ENCODE measurements at regions not wholly inside any gene's neighbourhood (a gene's known extent, or its start where the extent isn't known, plus 50 kb on each side); places are given as distances from the start of the nearest gene placed in this dataset.

DNA sequence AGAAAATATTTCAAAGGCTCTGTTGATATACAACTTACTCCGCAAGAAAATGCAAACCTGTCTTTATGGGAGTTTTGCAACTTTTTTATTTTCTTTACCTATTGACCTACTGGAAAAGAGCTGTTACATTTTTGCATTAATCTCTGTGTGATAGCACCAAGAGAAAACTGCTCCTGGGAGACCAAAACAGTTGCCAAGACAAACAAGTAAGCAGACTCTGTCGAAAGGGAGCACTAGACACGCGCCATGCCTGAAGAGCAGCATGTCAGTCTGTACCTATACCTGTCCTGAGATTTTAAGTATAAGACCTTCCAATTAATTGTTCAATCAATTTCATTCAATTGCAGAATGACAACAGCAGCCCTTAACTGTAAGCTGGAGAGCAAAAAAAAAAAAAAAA lies 56.0 kb upstream of the TECRL start:
- DNase-seq (ENCODE audit: low read depth in 1 of 2, low spot score in 2 of 2) (no peak), FAIRE-seq (no peak)
- Histone ChIP-seq H3K27ac (ENCODE audit: low read depth, low read length) (no peak overlapping the region), H3K4me3 (ENCODE audit: extremely low read depth in 1 of 4, insufficient read depth in 2 of 4, low read depth in 3 of 4, low read length in 4 of 4) (no peak overlapping the region), H3K23me2 (ENCODE audit: low read depth, low read length) (no peaks in the 10 kb centered on the region), H3K9ac (replicated peaks in 1 of 4; ENCODE audit: extremely low read depth in 1 of 4, low read depth in 3 of 4, low read length in 3 of 4) (no peak overlapping the region), H3K56ac (replicated peaks; ENCODE audit: insufficient read length, low read depth, low read length) (no peak overlapping the region), H2AFZ (ENCODE audit: low read length) (no peak overlapping the region), H3K36me3 (ENCODE audit: control insufficient read depth in 2 of 4, insufficient read depth in 4 of 4, low read length in 3 of 4) (no peaks in the 10 kb centered on the region), H3K27me3 (replicated peaks in 1 of 4; ENCODE audit: control insufficient read depth in 3 of 4, extremely low read depth in 1 of 4, insufficient read depth in 3 of 4, low read length in 3 of 4) (no peaks in the 10 kb centered on the region), H3K14ac (ENCODE audit: insufficient read length) (no peak overlapping the region), H2BK20ac (ENCODE audit: low read length) (no peak overlapping the region), H4K5ac (ENCODE audit: insufficient read length, low read depth, low read length) (no peak overlapping the region), H2BK5ac (ENCODE audit: low read depth, low read length) (no peak overlapping the region), H2BK15ac (ENCODE audit: low read length) (no peak overlapping the region), H4K8ac (ENCODE audit: extremely low read depth, insufficient read depth, low read length) (no peak overlapping the region), H4K91ac (replicated peaks; ENCODE audit: insufficient read length, low read length) (no peak overlapping the region), H2BK12ac (ENCODE audit: low read depth, low read length) (no peak overlapping the region), H4K20me1 (replicated peaks in 1 of 2; ENCODE audit: control insufficient read depth in 1 of 2, insufficient read depth in 2 of 2, low read length in 2 of 2) (no peaks in the 10 kb centered on the region), H3K4ac (replicated peaks; ENCODE audit: insufficient read length, low read depth, low read length) (no peak overlapping the region), H3K79me1 (ENCODE audit: low read depth, low read length) (no peaks in the 10 kb centered on the region), H3K79me2 (ENCODE audit: control insufficient read depth in 1 of 2, insufficient read depth in 2 of 2, low read length in 2 of 2) (no peaks in the 10 kb centered on the region), H3K4me2 (ENCODE audit: insufficient read depth in 1 of 2, low read depth in 2 of 2, low read length in 2 of 2) (no peak overlapping the region), H3K23ac (ENCODE audit: insufficient read length) (no peak overlapping the region), H3K9me3 (ENCODE audit: insufficient read depth in 2 of 2, low read depth in 1 of 2, low read length in 1 of 2) (no peaks in the 10 kb centered on the region), H2AK5ac (ENCODE audit: low read depth, low read length) (no peak overlapping the region), H3K18ac (ENCODE audit: extremely low read depth, low read length) (no peak overlapping the region), H2BK120ac (replicated peaks; ENCODE audit: low read depth, low read length) (no peak overlapping the region), H3K4me1 (replicated peaks in 1 of 4; ENCODE audit: control insufficient read depth in 3 of 4, insufficient read depth in 4 of 4, low read length in 3 of 4) (no peaks in the 10 kb centered on the region)
- ChIA-PET POLR2A (ENCODE audit: partially characterized antibody) (no interaction called here), CTCF (ENCODE audit: partially characterized antibody) (no interaction called here)
- 92% methylated on average over 4 of the region's 4 CpGs; no CpG with 5 or more reads in 1 of the 2 experiments for WGBS, 2 experiments (ENCODE audit: extremely low coverage in 1 of 2, insufficient coverage in 1 of 2, insufficient read length in 1 of 2, insufficient replicate concordance in 2 of 2, low coverage in 1 of 2, low lambda C conversion rate in 2 of 2, missing lambda C conversion rate in 1 of 2)
- no peak for TF ChIP-seq GABPA (IDR thresholded peaks at IDR 0.05; ENCODE audit: borderline replicate concordance, insufficient read depth, low read length)
- no peak for TF ChIP-seq JUN (IDR thresholded peaks at IDR 0.05; ENCODE audit: low read depth, low read length)
- no peak for TF ChIP-seq YY1 (IDR thresholded peaks at IDR 0.05; ENCODE audit: low read depth, low read length)
- TF ChIP-seq EGR1 (IDR thresholded peaks at IDR 0.05; ENCODE audit: borderline replicate concordance, low read depth, low read length), result no peak
- no peak for TF ChIP-seq TCF12 (IDR thresholded peaks at IDR 0.05; ENCODE audit: low read depth, low read length)
- TF ChIP-seq TAF1 (IDR thresholded peaks at IDR 0.05; ENCODE audit: low read depth, low read length), result no peak
- no peak for TF ChIP-seq EZH2 (IDR thresholded peaks at IDR 0.05; ENCODE audit: low read depth, low read length, severe bottlenecking)
- no peak for TF ChIP-seq FOSL1 (IDR thresholded peaks at IDR 0.05; ENCODE audit: insufficient read depth, low read depth, low read length)
- TF ChIP-seq ASH2L (IDR thresholded peaks at IDR 0.05; ENCODE audit: low read length), result no peak
- no peak for TF ChIP-seq SIRT6 (IDR thresholded peaks at IDR 0.05; ENCODE audit: low read length)
